NCI-H146 treated with DMSO at 0.1 percent for 48 hours (cell line): ENCODE measurements at regions not wholly inside any gene's neighbourhood (a gene's known extent, or its start where the extent isn't known, plus 50 kb on each side); places are given as distances from the start of the nearest gene placed in this dataset.

Experiments used
- DNase-seq: peaks from one replicate; lab custom pipeline; 2025; ENCODE audit not compliant: unreplicated experiment; lab: John Stamatoyannopoulos, UW

GRCh38 chr9:85213650-85214607, 527.8 kb downstream of the AGTPBP1 start:
- no peak for DNase-seq

DNA sequence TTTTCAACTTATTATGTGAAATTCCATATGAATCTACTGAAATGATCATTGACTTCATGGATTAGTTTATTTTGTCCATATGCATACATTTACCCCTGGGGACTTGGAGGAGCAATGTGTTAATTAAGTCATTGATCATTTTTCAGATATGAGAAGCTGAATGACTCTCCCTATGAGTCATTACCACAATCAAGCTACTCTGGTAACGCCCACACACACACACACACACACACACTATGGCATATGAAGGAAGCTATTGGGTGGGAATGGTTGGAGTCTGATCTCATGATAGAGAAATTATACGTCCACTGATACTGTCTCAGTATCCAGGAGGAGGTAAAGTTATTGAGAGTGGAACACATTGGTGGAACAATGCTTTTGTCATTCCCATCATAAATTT, 528.9 kb downstream of the AGTPBP1 start:
- DNase-seq, result no peak

DNA sequence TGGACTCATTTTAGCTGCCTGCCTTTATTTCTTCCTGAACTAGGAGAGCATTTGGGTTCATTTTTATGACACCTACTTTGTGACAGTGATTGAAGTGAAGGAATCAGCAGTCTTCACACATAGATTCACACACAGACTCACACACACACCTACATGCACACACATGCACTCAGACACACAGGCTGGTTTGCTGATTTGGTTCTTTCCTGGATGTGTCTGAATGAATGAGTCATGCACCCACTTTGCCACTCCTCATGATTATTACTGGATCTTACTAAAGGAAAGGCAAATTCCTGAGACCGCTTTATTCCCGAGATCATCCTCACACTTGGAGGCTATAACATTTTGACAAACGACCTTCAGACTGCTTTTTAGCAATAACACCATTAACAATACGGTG, 529.5 kb downstream of the AGTPBP1 start:
- no peak for DNase-seq

DNA sequence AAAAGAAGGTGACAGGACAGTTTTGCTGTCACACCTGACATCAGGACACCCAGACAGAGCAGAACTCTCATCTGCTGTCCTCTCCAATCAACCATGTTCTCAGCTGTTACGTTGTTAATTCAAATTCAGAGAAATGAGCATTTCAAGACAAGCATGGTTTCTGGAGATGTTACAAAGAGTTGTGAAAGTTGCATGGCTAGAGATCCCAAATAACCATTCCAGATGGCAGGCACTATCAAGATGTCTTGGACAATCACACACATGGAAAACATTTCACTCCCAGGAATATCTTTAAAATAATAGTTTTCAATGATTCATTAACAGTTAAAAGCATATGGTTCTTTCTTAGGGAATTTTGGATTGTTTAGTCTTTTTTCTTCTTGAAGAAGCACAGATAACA, 533.1 kb downstream of the AGTPBP1 start:
- no peak for DNase-seq

GRCh38 chr9:85204176-85204575, 534.6 kb downstream of the NTRK2 start:
- no peak for DNase-seq

DNA sequence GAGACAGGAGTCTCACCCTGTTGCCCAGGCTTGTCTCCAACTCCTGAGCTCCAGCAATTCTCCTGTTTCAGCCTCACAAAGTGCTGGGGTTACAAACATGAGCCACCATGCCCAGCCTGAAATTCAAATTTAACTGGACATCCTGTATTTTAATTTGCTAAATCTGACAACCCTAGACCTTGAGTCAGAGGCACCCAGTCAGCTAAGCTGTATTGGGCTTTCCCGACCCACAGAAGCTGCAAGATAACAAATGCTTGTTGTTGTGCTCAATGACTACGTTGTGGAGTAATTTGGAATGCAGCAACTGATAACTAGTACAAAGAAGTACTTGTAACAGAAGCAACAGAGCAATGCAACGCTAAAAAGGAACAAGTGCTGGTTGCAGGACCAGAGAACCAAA, 533.1 kb downstream of the NTRK2 start:
- no peak for DNase-seq

GRCh38 chr9:85200726-85201404, 531.3 kb downstream of the NTRK2 start:
- DNase-seq, result no peak

DNA sequence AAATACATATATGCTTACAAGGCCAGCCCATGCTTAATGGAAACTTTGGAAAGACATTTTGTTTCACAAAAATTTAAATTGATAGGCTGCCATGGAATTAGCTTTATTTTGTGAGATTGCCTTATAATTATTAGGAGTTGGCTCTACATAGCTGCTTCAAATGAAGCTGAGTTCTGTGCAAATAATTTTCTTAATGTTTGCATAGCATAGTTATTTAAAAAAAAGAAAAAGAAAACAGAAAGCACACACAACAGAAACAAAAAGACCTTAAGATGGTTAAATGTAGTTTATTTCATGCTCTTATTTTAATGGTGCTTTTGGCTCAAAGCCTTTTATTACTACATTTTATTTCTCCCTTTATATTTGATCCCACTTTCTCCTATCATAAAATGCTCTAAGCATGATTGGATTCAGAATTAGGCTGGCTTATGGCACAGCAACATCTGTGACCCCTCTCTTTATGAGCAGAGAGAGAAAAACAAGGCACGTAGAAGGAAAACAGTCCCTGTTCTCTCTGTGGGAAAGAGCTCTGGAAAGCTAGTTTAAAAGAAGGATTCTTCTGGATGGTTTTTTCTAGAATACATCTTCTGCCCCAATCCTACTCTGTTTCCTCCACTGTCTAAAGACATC, 530.5 kb downstream of the NTRK2 start:
- DNase-seq, result no peak

- no peak for DNase-seq
Observed at GRCh38 chr9:85192750-85193149, 523.2 kb downstream of the NTRK2 start.

DNA sequence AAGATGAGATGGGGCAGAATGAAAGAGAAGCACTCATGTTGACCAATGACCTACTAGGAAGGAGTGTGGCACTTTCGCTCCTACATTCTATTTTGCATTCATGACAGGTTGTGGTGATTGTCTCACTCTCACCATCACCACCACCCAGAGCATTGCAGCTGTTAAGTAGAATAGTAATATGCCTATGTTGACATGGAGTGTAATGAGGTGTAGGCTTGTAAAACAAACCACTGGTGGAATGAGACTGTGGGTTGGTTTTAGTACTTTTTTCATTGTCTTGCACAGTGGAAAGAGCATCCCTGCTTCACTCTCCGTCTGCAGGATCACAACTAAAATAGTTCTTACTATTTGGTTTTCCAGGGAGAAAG, 516.7 kb downstream of the NTRK2 start:
- DNase-seq, result no peak

- no peak for DNase-seq
Observed at GRCh38 chr9:85185486-85186217, 516.1 kb downstream of the NTRK2 start.

DNA sequence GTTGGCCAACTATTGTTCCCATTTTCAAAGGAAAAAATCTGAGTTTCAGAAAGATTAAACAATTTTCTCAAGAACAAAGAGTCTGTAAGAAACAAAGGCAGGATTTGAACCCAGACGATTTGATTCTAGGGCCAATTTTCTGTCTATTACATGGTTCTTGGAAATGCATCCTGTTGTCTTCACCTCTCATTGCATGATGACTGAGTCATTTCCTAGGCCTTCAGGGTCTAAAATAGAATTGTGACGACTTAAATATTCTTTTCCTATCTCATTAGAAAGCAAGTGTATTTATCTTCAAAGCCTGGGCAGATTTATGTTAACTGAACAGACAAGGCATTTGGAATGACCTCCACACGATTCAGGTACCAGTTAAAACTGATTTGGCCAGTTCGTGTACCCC, 512.9 kb downstream of the NTRK2 start:
- no peak for DNase-seq

DNA sequence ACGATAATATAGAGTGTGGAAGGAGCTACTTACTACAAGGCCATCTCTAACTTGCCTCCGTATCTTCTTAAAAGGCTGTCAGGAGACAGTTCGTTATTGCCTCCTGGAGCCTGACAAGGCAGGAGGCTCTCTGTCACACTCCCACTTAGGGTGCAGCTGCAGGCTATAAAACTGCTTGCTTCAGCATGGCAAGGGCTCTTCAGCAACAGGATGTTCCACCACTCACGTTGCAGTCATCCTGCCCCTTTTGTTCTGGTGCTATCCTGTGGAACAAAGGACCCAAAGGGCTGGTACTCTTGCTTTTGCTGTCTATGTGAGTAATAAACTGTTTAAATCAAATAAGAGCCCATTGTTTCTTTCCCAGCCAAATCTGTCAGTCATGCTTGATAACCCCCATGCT, 508.9 kb downstream of the NTRK2 start:
- no peak for DNase-seq

- DNase-seq, result no peak
Observed at GRCh38 chr9:85173967-85174366, 504.4 kb downstream of the NTRK2 start.

GRCh38 chr9:85172001-85172978, 502.8 kb downstream of the NTRK2 start:
- no peak for DNase-seq

GRCh38 chr9:85171163-85171562, 501.6 kb downstream of the NTRK2 start:
- DNase-seq, result no peak

- DNase-seq, result no peak
Observed at GRCh38 chr9:85168412-85168811, 498.9 kb downstream of the NTRK2 start.

- DNase-seq, result no peak
Observed at GRCh38 chr9:85167146-85167545, 497.6 kb downstream of the NTRK2 start.

GRCh38 chr9:85163825-85164224, 494.3 kb downstream of the NTRK2 start:
- no peak for DNase-seq

DNA sequence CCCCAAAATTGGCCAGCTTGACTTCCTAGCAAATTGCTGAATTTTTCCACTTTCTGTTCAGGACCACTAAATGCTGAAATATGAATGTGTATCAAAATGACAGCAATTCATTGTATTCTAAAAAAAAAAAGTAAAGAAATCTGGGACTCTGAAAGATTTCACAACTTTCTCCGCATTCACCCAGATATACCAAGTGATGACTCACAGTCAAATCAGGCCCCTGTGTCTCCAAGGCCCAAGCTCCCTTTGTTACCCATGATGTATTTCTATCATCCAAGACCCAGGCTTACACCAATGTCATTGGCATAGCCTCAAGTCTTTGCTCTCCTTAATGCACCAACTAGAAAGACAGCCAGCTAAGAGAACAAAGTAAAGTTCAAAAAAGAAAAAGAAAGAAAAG, 493.9 kb downstream of the NTRK2 start:
- DNase-seq, result no peak
